Gastroesophageal sphincter (tissue), 3 donors: ENCODE measurements at regions not wholly inside any gene's neighbourhood (a gene's known extent, or its start where the extent isn't known, plus 50 kb on each side); places are given as distances from the start of the nearest gene placed in this dataset.

ENCODE experiments used
- EP300 ChIP-seq: sonication (generic); formaldehyde crosslinking; IDR thresholded peaks from one replicate; pipeline ENCODE4 v1.6.1; 2017; ENCODE audit warnings: antibody characterized with exemption, mild to moderate bottlenecking
- POLR2A ChIP-seq, 2 donors: fragments of 450-650 bp; IDR thresholded peaks; one replicate each; pipeline ENCODE4 v1.6.1; 2017; ENCODE audit warnings: antibody characterized with exemption in 2 of 2, mild to moderate bottlenecking in 2 of 2, moderate library complexity in 1 of 2
- POLR2AphosphoS5 ChIP-seq: sonication (generic); formaldehyde crosslinking; IDR thresholded peaks from one replicate; pipeline ENCODE4 v1.6.1; 2017; ENCODE audit warnings: antibody characterized with exemption
- TF ChIP-seq, protein P1 (sequence below), 4 experiments: fragments of 200-600 bp in 2 of 4; fragments of 450-650 bp in 2 of 4; sonication (generic) in 1 of 4; IDR thresholded peaks; one replicate each; pipeline ENCODE4 v1.5.1; 2017 to 2019; ENCODE audit warnings: antibody characterized with exemption in 4 of 4, mild to moderate bottlenecking in 2 of 4, moderate library complexity in 2 of 4

- TF ChIP-seq, protein P1, sequence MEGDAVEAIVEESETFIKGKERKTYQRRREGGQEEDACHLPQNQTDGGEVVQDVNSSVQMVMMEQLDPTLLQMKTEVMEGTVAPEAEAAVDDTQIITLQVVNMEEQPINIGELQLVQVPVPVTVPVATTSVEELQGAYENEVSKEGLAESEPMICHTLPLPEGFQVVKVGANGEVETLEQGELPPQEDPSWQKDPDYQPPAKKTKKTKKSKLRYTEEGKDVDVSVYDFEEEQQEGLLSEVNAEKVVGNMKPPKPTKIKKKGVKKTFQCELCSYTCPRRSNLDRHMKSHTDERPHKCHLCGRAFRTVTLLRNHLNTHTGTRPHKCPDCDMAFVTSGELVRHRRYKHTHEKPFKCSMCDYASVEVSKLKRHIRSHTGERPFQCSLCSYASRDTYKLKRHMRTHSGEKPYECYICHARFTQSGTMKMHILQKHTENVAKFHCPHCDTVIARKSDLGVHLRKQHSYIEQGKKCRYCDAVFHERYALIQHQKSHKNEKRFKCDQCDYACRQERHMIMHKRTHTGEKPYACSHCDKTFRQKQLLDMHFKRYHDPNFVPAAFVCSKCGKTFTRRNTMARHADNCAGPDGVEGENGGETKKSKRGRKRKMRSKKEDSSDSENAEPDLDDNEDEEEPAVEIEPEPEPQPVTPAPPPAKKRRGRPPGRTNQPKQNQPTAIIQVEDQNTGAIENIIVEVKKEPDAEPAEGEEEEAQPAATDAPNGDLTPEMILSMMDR (IDR thresholded peaks at IDR 0.05): no peak
- TF ChIP-seq POLR2AphosphoS5 (no peak), EP300 (no peak), POLR2A (IDR thresholded peaks at IDR 0.05) (no peak)
Measured at GRCh38 chr6:80962382-80962781, 790.1 kb downstream of the TENT5A start.
